ENCODE measurements at regions not wholly inside any gene's neighbourhood (a gene's known extent, or its start where the extent isn't known, plus 50 kb on each side); places are given as distances from the start of the nearest gene placed in this dataset.

DNA sequence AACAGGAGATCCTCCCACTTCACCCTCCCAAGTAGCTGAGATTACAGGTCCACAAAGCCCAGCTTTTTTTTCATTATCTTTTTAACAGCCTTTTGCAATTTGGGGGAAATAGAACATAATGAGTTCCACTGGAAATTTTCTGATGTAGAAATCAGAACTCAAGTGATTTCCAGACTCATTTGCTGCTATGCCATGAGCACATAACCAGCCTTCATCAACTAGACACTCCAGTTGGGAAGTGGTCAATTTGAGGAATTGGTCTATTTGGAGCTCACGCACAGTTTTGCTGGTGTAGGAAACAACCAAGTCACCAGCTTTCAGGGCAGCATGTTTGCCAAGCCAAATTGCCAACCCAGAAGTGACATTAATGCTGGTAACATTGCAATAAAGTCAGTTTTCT is 86.7 kb downstream of the MAFB start:
- TF ChIP-seq, protein P1, sequence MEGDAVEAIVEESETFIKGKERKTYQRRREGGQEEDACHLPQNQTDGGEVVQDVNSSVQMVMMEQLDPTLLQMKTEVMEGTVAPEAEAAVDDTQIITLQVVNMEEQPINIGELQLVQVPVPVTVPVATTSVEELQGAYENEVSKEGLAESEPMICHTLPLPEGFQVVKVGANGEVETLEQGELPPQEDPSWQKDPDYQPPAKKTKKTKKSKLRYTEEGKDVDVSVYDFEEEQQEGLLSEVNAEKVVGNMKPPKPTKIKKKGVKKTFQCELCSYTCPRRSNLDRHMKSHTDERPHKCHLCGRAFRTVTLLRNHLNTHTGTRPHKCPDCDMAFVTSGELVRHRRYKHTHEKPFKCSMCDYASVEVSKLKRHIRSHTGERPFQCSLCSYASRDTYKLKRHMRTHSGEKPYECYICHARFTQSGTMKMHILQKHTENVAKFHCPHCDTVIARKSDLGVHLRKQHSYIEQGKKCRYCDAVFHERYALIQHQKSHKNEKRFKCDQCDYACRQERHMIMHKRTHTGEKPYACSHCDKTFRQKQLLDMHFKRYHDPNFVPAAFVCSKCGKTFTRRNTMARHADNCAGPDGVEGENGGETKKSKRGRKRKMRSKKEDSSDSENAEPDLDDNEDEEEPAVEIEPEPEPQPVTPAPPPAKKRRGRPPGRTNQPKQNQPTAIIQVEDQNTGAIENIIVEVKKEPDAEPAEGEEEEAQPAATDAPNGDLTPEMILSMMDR (IDR thresholded peaks at IDR 0.05; ENCODE audit: extremely low read depth, low read depth, low read length) = no peak
- H3K4me1 ChIP-seq (ENCODE audit: insufficient read depth, low read length) = no peaks in the 10 kb centered on the region
- H4K20me1 ChIP-seq (ENCODE audit: insufficient read depth, low read length) = no peaks in the 10 kb centered on the region
- no peak overlapping the region for H2AFZ ChIP-seq (ENCODE audit: low read length)
- peaks cover 4% of the 10 kb centered on the region for H3K27me3 ChIP-seq (ENCODE audit: insufficient read depth, low read length)
- no peak overlapping the region for H3K27ac ChIP-seq (ENCODE audit: low read depth, low read length)
- H3K4me2 ChIP-seq (ENCODE audit: insufficient read depth, low read length) = no peak overlapping the region
- no peaks in the 10 kb centered on the region for H3K36me3 ChIP-seq (ENCODE audit: insufficient read depth, low read length)
- no peaks in the 10 kb centered on the region for H3K79me2 ChIP-seq (ENCODE audit: insufficient read depth, low read length)
- no peaks in the 10 kb centered on the region for H3K9me3 ChIP-seq (ENCODE audit: low read depth, low read length)
- H3K4me3 ChIP-seq (ENCODE audit: insufficient read depth, low read length) = no peak overlapping the region
- DNase-seq (ENCODE audit: insufficient read length, low spot score, missing footprints) = no peak

DNA sequence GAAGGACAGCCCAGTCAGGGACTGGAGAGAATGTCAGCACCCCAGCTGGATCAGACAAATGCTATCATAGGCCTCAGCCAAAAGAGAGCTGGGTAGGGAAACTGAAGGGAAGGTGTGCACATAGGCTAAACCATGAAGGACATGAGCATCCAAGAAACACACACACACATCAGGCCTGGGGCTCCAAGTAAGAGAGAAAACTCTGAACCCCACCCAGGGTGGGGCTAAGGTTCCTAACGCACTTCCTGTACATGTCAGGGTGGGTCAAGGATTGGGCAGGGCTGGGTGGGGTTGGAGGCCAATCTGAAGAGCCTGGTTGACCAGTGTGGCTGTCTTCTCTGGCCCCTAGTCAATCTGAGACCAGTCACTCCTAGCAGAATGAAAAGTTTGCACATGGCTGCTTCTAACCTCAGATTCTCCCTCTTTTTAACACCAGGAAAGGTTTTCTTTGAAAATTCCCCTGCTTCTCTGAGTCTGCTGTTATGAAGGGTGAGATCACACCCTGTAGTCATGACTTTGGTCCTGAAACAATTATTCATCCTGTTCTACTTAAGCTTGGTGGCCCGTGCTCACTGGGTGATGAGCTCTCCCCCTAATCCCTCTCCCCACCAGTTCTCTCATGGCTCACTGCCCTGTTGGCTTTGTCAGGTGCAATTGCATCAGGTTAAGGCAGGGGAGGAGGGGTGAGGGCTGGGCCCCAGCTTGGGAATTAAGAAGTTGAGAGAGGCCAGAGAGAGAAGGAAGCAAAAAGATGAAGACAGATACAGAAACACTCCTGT is 88.4 kb downstream of the MAFB start:
- no peaks in the 10 kb centered on the region for H3K9me3 ChIP-seq (ENCODE audit: low read depth, low read length)
- no peak overlapping the region for H2AFZ ChIP-seq (ENCODE audit: low read length)
- no peak overlapping the region for H3K4me3 ChIP-seq (ENCODE audit: insufficient read depth, low read length)
- TF ChIP-seq, protein P1 (IDR thresholded peaks at IDR 0.05; ENCODE audit: extremely low read depth, low read depth, low read length) = no peak
- no peaks in the 10 kb centered on the region for H3K36me3 ChIP-seq (ENCODE audit: insufficient read depth, low read length)
- no peak overlapping the region for H3K27ac ChIP-seq (ENCODE audit: low read depth, low read length)
- DNase-seq (ENCODE audit: insufficient read length, low spot score, missing footprints) = no peak
- H3K4me2 ChIP-seq (ENCODE audit: insufficient read depth, low read length) = no peak overlapping the region
- no peaks in the 10 kb centered on the region for H3K4me1 ChIP-seq (ENCODE audit: insufficient read depth, low read length)
- no peaks in the 10 kb centered on the region for H3K27me3 ChIP-seq (ENCODE audit: insufficient read depth, low read length)
- H3K79me2 ChIP-seq (ENCODE audit: insufficient read depth, low read length) = no peaks in the 10 kb centered on the region
- H4K20me1 ChIP-seq (ENCODE audit: insufficient read depth, low read length) = no peaks in the 10 kb centered on the region

DNA sequence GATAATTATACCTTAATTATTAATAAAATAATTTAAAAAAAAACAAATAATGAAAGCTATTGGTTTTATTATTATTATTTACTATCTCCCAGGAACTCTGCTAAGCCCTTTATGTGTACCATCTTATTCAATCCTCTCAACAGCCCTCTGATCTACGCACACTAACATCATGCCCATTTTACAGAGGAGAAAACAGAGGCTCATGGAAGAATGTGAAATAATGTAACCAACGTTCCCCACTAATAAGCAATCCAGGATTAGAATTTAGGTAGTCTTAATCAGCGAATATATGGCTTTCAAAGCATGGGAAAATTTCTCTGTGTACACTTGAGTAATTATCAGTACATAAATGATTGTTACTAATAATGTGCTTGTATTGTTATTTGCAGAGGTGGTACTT is 89.0 kb downstream of the MAFB start:
- DNase-seq (ENCODE audit: insufficient read length, low spot score, missing footprints) = no peak
- Histone ChIP-seq H2AFZ (ENCODE audit: low read length) (no peak overlapping the region), H3K4me3 (ENCODE audit: insufficient read depth, low read length) (no peak overlapping the region), H3K4me1 (ENCODE audit: insufficient read depth, low read length) (no peaks in the 10 kb centered on the region), H3K27me3 (ENCODE audit: insufficient read depth, low read length) (no peaks in the 10 kb centered on the region), H4K20me1 (ENCODE audit: insufficient read depth, low read length) (no peaks in the 10 kb centered on the region), H3K79me2 (ENCODE audit: insufficient read depth, low read length) (no peaks in the 10 kb centered on the region), H3K4me2 (ENCODE audit: insufficient read depth, low read length) (no peak overlapping the region), H3K9me3 (ENCODE audit: low read depth, low read length) (no peaks in the 10 kb centered on the region), H3K27ac (ENCODE audit: low read depth, low read length) (no peak overlapping the region), H3K36me3 (ENCODE audit: insufficient read depth, low read length) (no peaks in the 10 kb centered on the region)
- TF ChIP-seq, protein P1 (IDR thresholded peaks at IDR 0.05; ENCODE audit: extremely low read depth, low read depth, low read length) = no peak

DNA sequence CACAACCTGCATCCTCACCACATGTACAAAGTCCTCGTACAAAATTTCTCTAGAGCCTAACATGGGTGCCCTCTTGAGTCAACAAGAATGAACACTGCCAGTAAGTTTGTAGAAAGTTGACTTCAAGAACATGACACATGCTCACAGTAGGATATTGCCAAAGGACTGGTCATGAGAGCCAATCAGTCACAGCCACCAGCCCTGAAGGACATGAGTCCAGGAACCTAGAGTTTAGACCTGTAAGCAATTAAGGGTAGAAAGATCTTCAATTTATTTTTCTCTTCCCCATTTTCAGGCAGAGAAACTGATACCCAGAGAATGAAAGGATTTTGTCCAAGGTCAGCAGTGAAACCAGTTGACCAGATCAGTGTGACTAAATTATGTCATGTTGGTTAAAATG is 96.1 kb downstream of the MAFB start:
- Histone ChIP-seq H3K27me3 (ENCODE audit: insufficient read depth, low read length) (no peaks in the 10 kb centered on the region), H3K4me2 (ENCODE audit: insufficient read depth, low read length) (no peak overlapping the region), H3K79me2 (ENCODE audit: insufficient read depth, low read length) (no peaks in the 10 kb centered on the region), H4K20me1 (ENCODE audit: insufficient read depth, low read length) (no peaks in the 10 kb centered on the region), H3K4me1 (ENCODE audit: insufficient read depth, low read length) (no peaks in the 10 kb centered on the region), H2AFZ (ENCODE audit: low read length) (no peak overlapping the region), H3K9me3 (ENCODE audit: low read depth, low read length) (no peaks in the 10 kb centered on the region), H3K36me3 (ENCODE audit: insufficient read depth, low read length) (no peaks in the 10 kb centered on the region), H3K27ac (ENCODE audit: low read depth, low read length) (no peak overlapping the region), H3K4me3 (ENCODE audit: insufficient read depth, low read length) (no peak overlapping the region)
- TF ChIP-seq, protein P1 (IDR thresholded peaks at IDR 0.05; ENCODE audit: extremely low read depth, low read depth, low read length) = no peak
- no peak for DNase-seq (ENCODE audit: insufficient read length, low spot score, missing footprints)
